H9 (cell line): ENCODE measurements at regions not wholly inside any gene's neighbourhood (a gene's known extent, or its start where the extent isn't known, plus 50 kb on each side); places are given as distances from the start of the nearest gene placed in this dataset.

Experiments
- DNase-seq: peaks from one replicate; pipeline ENCODE4 v3.0.0-alpha.2; 2017
- H2AFZ ChIP-seq: one replicate; pipeline ENCODE4 v1.6.1; 2013; ENCODE audit warnings: mild to moderate bottlenecking, low read length, control low read depth, moderate library complexity
- H2AK5ac ChIP-seq: 2 replicates; pipeline ENCODE4 v1.6.1; 2013; ENCODE audit warnings: low read length, control low read depth, mixed read lengths; ENCODE audit not compliant: insufficient read length
- H2BK120ac ChIP-seq: one replicate; pipeline ENCODE4 v1.6.1; 2013; ENCODE audit warnings: low read depth, mild to moderate bottlenecking, low read length, control low read depth, inconsistent platforms; ENCODE audit not compliant: poor library complexity, severe bottlenecking
- H2BK12ac ChIP-seq: 2 replicates; pipeline ENCODE4 v1.6.1; 2013; ENCODE audit warnings: low read length, control low read depth, mixed read lengths, low read depth; ENCODE audit not compliant: insufficient read length
- H2BK15ac ChIP-seq: 2 replicates; pipeline ENCODE4 v1.6.1; 2013; ENCODE audit warnings: low read depth, low read length, control low read depth
- H2BK20ac ChIP-seq: one replicate; pipeline ENCODE4 v1.6.1; 2013; ENCODE audit warnings: low read depth, mild to moderate bottlenecking, low read length, control low read depth, inconsistent platforms; ENCODE audit not compliant: poor library complexity, severe bottlenecking
- H2BK5ac ChIP-seq: 2 replicates; pipeline ENCODE4 v1.6.1; 2013; ENCODE audit warnings: low read length, control low read depth, mixed read lengths; ENCODE audit not compliant: insufficient read length
- H3K14ac ChIP-seq: 2 replicates; pipeline ENCODE4 v1.6.1; 2013; ENCODE audit warnings: low read length, control low read depth; ENCODE audit not compliant: insufficient read depth
- H3K18ac ChIP-seq: 2 replicates; pipeline ENCODE4 v1.6.1; 2013; ENCODE audit warnings: low read depth, mild to moderate bottlenecking, mixed read lengths, low read length, control low read depth; ENCODE audit not compliant: insufficient read length
- H3K23ac ChIP-seq: 2 replicates; pipeline ENCODE4 v1.6.1; 2013; ENCODE audit warnings: low read length, control low read depth, mixed read lengths, low read depth; ENCODE audit not compliant: insufficient read length
- H3K23me2 ChIP-seq: 2 replicates; pipeline ENCODE4 v1.6.1; 2013; ENCODE audit warnings: low read depth, mild to moderate bottlenecking, mixed read lengths, low read length, control low read depth; ENCODE audit not compliant: insufficient read length, poor library complexity, severe bottlenecking
- H3K27ac ChIP-seq: 2 replicates; pipeline ENCODE4 v1.5.1; 2013; ENCODE audit warnings: low read length, control low read depth, mixed read lengths, low read depth; ENCODE audit not compliant: insufficient read length
- H3K27me3 ChIP-seq: 2 replicates; pipeline ENCODE4 v1.6.1; 2013; ENCODE audit warnings: low read length, control low read depth, inconsistent platforms; ENCODE audit not compliant: insufficient read depth
- H3K4ac ChIP-seq: 2 replicates; pipeline ENCODE4 v1.6.1; 2013; ENCODE audit warnings: low read depth, mild to moderate bottlenecking, control low read depth, inconsistent platforms, low read length, moderate library complexity
- H3K4me1 ChIP-seq: 2 replicates; pipeline ENCODE4 v1.6.1; 2013; ENCODE audit warnings: low read length, control low read depth, inconsistent platforms; ENCODE audit not compliant: insufficient read depth
- H3K4me2 ChIP-seq: 2 replicates; pipeline ENCODE4 v1.6.1; 2013; ENCODE audit warnings: low read length, control low read depth, mixed read lengths; ENCODE audit not compliant: insufficient read length, insufficient read depth
- H3K56ac ChIP-seq: 2 replicates; pipeline ENCODE4 v1.6.1; 2013; ENCODE audit warnings: low read depth, mild to moderate bottlenecking, mixed read lengths, low read length, control low read depth; ENCODE audit not compliant: insufficient read length
- H3K79me1 ChIP-seq: 2 replicates; pipeline ENCODE4 v1.6.1; 2013; ENCODE audit warnings: low read depth, mild to moderate bottlenecking, moderate library complexity, low read length, control low read depth, inconsistent platforms; ENCODE audit not compliant: insufficient read depth, poor library complexity, severe bottlenecking
- H3K79me2 ChIP-seq: 2 replicates; pipeline ENCODE4 v1.6.1; 2013; ENCODE audit warnings: low read length, control low read depth, inconsistent platforms; ENCODE audit not compliant: insufficient read depth
- H3K9ac ChIP-seq: 2 replicates; pipeline ENCODE4 v1.6.1; 2013; ENCODE audit warnings: low read length, control low read depth, mixed read lengths; ENCODE audit not compliant: insufficient read length; ENCODE audit errors: extremely low read depth
- H3K9me3 ChIP-seq: one replicate; pipeline ENCODE4 v1.6.1; 2013; ENCODE audit warnings: low read depth, low read length, inconsistent platforms; ENCODE audit not compliant: control insufficient read depth
- H3T11ph ChIP-seq: one replicate; pipeline ENCODE4 v1.6.1; 2013; ENCODE audit warnings: mild to moderate bottlenecking, low read length, control low read depth, inconsistent platforms
- H4K20me1 ChIP-seq: one replicate; pipeline ENCODE4 v1.6.1; 2013; ENCODE audit not compliant: control insufficient read depth, insufficient read length, insufficient read depth
- H4K5ac ChIP-seq: 2 replicates; pipeline ENCODE4 v1.6.1; 2013; ENCODE audit warnings: low read depth, mild to moderate bottlenecking, mixed read lengths, low read length, control low read depth; ENCODE audit not compliant: insufficient read length
- H4K8ac ChIP-seq: replicated peaks from 2 replicates; pipeline ENCODE4 v1.6.1; 2013; ENCODE audit warnings: low read length, control low read depth, mixed read lengths, low read depth; ENCODE audit not compliant: insufficient read length
- H4K91ac ChIP-seq: 2 replicates; pipeline ENCODE4 v1.6.1; 2013; ENCODE audit warnings: low read depth, mild to moderate bottlenecking, moderate library complexity, mixed read lengths, low read length, control low read depth; ENCODE audit not compliant: insufficient read length
- H3K27ac Mint-ChIP-seq, 3 experiments: 2 replicates in 2 of 3; 3 replicates in 1 of 3; pipeline ENCODE4 v1.8.0; 2020 to 2021; ENCODE audit warnings: mixed read lengths in 3 of 3, mild to moderate bottlenecking in 1 of 3, moderate library complexity in 1 of 3
- H3K27me3 Mint-ChIP-seq: 2 replicates; pipeline ENCODE4 v1.8.0; 2021; ENCODE audit warnings: low read depth, mild to moderate bottlenecking, moderate library complexity, mixed read lengths
- H3K36me3 Mint-ChIP-seq, 3 experiments: 2 replicates in 2 of 3; 3 replicates in 1 of 3; pipeline ENCODE4 v1.8.0; 2020 to 2021; ENCODE audit warnings: low read depth in 3 of 3, mixed read lengths in 3 of 3; ENCODE audit not compliant: insufficient read depth in 1 of 3
- H3K4me1 Mint-ChIP-seq, 2 experiments: 2 replicates each; pipeline ENCODE4 v1.8.0; 2020; ENCODE audit warnings: mixed read lengths in 2 of 2
- H3K4me3 Mint-ChIP-seq, 2 experiments: 2 replicates in 1 of 2; 3 replicates in 1 of 2; pipeline ENCODE4 v1.8.0; 2020 to 2021; ENCODE audit warnings: mild to moderate bottlenecking in 2 of 2, mixed read lengths in 2 of 2, moderate library complexity in 1 of 2
- H3K9me3 Mint-ChIP-seq, 2 experiments: 2 replicates in 1 of 2; 3 replicates in 1 of 2; pipeline ENCODE4 v1.8.0; 2020; ENCODE audit warnings: mild to moderate bottlenecking in 2 of 2, mixed read lengths in 2 of 2, moderate library complexity in 1 of 2
- CTCF ChIP-seq: fragments of 200-600 bp; sonication (generic); conservative IDR thresholded peaks from 3 replicates; pipeline ENCODE4 v1.8.0; 2021; ENCODE audit warnings: antibody characterized with exemption, mild to moderate bottlenecking

GRCh38 chr11:11681536-11681935 lies 59.7 kb upstream of the GALNT18 start:
- TF ChIP-seq CTCF: no peak
- Histone ChIP-seq H4K20me1 (no peaks in the 10 kb centered on the region), H3K79me1 (no peaks in the 10 kb centered on the region), H3K23me2 (no peaks in the 10 kb centered on the region), H3K27ac (no peak overlapping the region), H3K23ac (no peak overlapping the region), H4K5ac (no peak overlapping the region), H2AFZ (no peak overlapping the region), H2BK12ac (no peak overlapping the region), H3K56ac (no peak overlapping the region), H2AK5ac (no peak overlapping the region), H2BK20ac (no peak overlapping the region), H2BK15ac (no peak overlapping the region), H4K91ac (no peak overlapping the region), H3K9ac (no peak overlapping the region), H3K4me1 (no peaks in the 10 kb centered on the region), H3K27me3 (no peaks in the 10 kb centered on the region), H3T11ph (no peak overlapping the region), H2BK120ac (no peak overlapping the region), H2BK5ac (no peak overlapping the region), H3K79me2 (no peaks in the 10 kb centered on the region), H3K14ac (no peak overlapping the region), H3K9me3 (no peaks in the 10 kb centered on the region), H3K4ac (no peak overlapping the region), H4K8ac (no peak overlapping the region), H3K4me2 (no peak overlapping the region), H3K18ac (no peak overlapping the region)
- H3K36me3 Mint-ChIP-seq: no peaks in the 10 kb centered on the region
- DNase-seq: no peak
- H3K4me1 Mint-ChIP-seq: peaks cover 2% of the 10 kb centered on the region in 2 experiments
- H3K4me3 Mint-ChIP-seq: no peak overlapping the region
- H3K27me3 Mint-ChIP-seq: no peaks in the 10 kb centered on the region
- H3K9me3 Mint-ChIP-seq: no peaks in the 10 kb centered on the region
- no peak overlapping the region for H3K27ac Mint-ChIP-seq
